ENCODE measurements at regions not wholly inside any gene's neighbourhood (a gene's known extent, or its start where the extent isn't known, plus 50 kb on each side); places are given as distances from the start of the nearest gene placed in this dataset.
"Not testable (repeated sequence)": the region's sequence is repeated elsewhere in the genome, so short reads cannot be mapped to it uniquely, and the experiment has no call there.

GRCh38 chr17:20674374-20674773 lies 94.8 kb downstream of the CDRT15L2 start:
- H3K9ac ChIP-seq (ENCODE audit: low read length); H3K79me2 ChIP-seq (replicated peaks; ENCODE audit: insufficient read depth, low read length); H2AFZ ChIP-seq (ENCODE audit: low read depth, low read length); H3K36me3 ChIP-seq (ENCODE audit: insufficient read depth, low read length); H3K27ac ChIP-seq (ENCODE audit: low read length); H3K9me3 ChIP-seq (ENCODE audit: low read length); H3K9me2 ChIP-seq (ENCODE audit: insufficient read depth, low read length); H3F3A ChIP-seq (ENCODE audit: insufficient read depth, low read length, poor library complexity, severe bottlenecking); H3K27me3 ChIP-seq (ENCODE audit: insufficient read depth, low read depth, low read length); H3K4me3 ChIP-seq (ENCODE audit: low read length); H4K20me1 ChIP-seq (ENCODE audit: insufficient read depth); H3K4me2 ChIP-seq (ENCODE audit: low read length): not testable (repeated sequence)

- not testable (repeated sequence) for H3K9me3 ChIP-seq (ENCODE audit: low read length); H3K27me3 ChIP-seq (ENCODE audit: insufficient read depth, low read depth, low read length); H3K9ac ChIP-seq (ENCODE audit: low read length); H3K79me2 ChIP-seq (replicated peaks; ENCODE audit: insufficient read depth, low read length); H3K4me3 ChIP-seq (ENCODE audit: low read length); H3F3A ChIP-seq (ENCODE audit: insufficient read depth, low read length, poor library complexity, severe bottlenecking); H2AFZ ChIP-seq (ENCODE audit: low read depth, low read length); H3K9me2 ChIP-seq (ENCODE audit: insufficient read depth, low read length); H4K20me1 ChIP-seq (ENCODE audit: insufficient read depth); H3K4me2 ChIP-seq (ENCODE audit: low read length); H3K36me3 ChIP-seq (ENCODE audit: insufficient read depth, low read length); H3K27ac ChIP-seq (ENCODE audit: low read length)
Measured at GRCh38 chr17:20675707-20676106, 96.2 kb downstream of the CDRT15L2 start.

- not testable (repeated sequence) for H4K20me1 ChIP-seq (ENCODE audit: insufficient read depth); H3K9ac ChIP-seq (ENCODE audit: low read length); H3F3A ChIP-seq (ENCODE audit: insufficient read depth, low read length, poor library complexity, severe bottlenecking); H3K9me2 ChIP-seq (ENCODE audit: insufficient read depth, low read length); H3K27me3 ChIP-seq (ENCODE audit: insufficient read depth, low read depth, low read length); H3K4me3 ChIP-seq (ENCODE audit: low read length); H3K79me2 ChIP-seq (replicated peaks; ENCODE audit: insufficient read depth, low read length); H3K27ac ChIP-seq (ENCODE audit: low read length); H3K36me3 ChIP-seq (ENCODE audit: insufficient read depth, low read length); H2AFZ ChIP-seq (ENCODE audit: low read depth, low read length); H3K4me2 ChIP-seq (ENCODE audit: low read length); H3K9me3 ChIP-seq (ENCODE audit: low read length)
Measured at GRCh38 chr17:20676656-20677055, 97.1 kb downstream of the CDRT15L2 start.

- H3K4me2 ChIP-seq (ENCODE audit: low read length); H3F3A ChIP-seq (ENCODE audit: insufficient read depth, low read length, poor library complexity, severe bottlenecking); H3K27ac ChIP-seq (ENCODE audit: low read length); H3K79me2 ChIP-seq (replicated peaks; ENCODE audit: insufficient read depth, low read length); H2AFZ ChIP-seq (ENCODE audit: low read depth, low read length); H3K27me3 ChIP-seq (ENCODE audit: insufficient read depth, low read depth, low read length); H3K9me2 ChIP-seq (ENCODE audit: insufficient read depth, low read length); H4K20me1 ChIP-seq (ENCODE audit: insufficient read depth); H3K36me3 ChIP-seq (ENCODE audit: insufficient read depth, low read length); H3K4me3 ChIP-seq (ENCODE audit: low read length); H3K9me3 ChIP-seq (ENCODE audit: low read length); H3K9ac ChIP-seq (ENCODE audit: low read length): not testable (repeated sequence)
Measured at GRCh38 chr17:20677469-20677868, 97.9 kb downstream of the CDRT15L2 start.

- not testable (repeated sequence) for H2AFZ ChIP-seq (ENCODE audit: low read depth, low read length); H3K9me2 ChIP-seq (ENCODE audit: insufficient read depth, low read length); H3K4me3 ChIP-seq (ENCODE audit: low read length); H3K9ac ChIP-seq (ENCODE audit: low read length); H4K20me1 ChIP-seq (ENCODE audit: insufficient read depth); H3K27ac ChIP-seq (ENCODE audit: low read length); H3K4me2 ChIP-seq (ENCODE audit: low read length); H3F3A ChIP-seq (ENCODE audit: insufficient read depth, low read length, poor library complexity, severe bottlenecking); H3K9me3 ChIP-seq (ENCODE audit: low read length); H3K36me3 ChIP-seq (ENCODE audit: insufficient read depth, low read length); H3K27me3 ChIP-seq (ENCODE audit: insufficient read depth, low read depth, low read length); H3K79me2 ChIP-seq (replicated peaks; ENCODE audit: insufficient read depth, low read length)
Measured at GRCh38 chr17:20678424-20678823, 98.9 kb downstream of the CDRT15L2 start.

- not testable (repeated sequence) for H4K20me1 ChIP-seq (ENCODE audit: insufficient read depth); H3K27ac ChIP-seq (ENCODE audit: low read length); H3K9me3 ChIP-seq (ENCODE audit: low read length); H3K36me3 ChIP-seq (ENCODE audit: insufficient read depth, low read length); H3K4me2 ChIP-seq (ENCODE audit: low read length); H3K9ac ChIP-seq (ENCODE audit: low read length); H3K79me2 ChIP-seq (replicated peaks; ENCODE audit: insufficient read depth, low read length); H3K27me3 ChIP-seq (ENCODE audit: insufficient read depth, low read depth, low read length); H3K4me3 ChIP-seq (ENCODE audit: low read length); H3F3A ChIP-seq (ENCODE audit: insufficient read depth, low read length, poor library complexity, severe bottlenecking); H3K9me2 ChIP-seq (ENCODE audit: insufficient read depth, low read length); H2AFZ ChIP-seq (ENCODE audit: low read depth, low read length)
Measured at GRCh38 chr17:20681746-20682722, 102.5 kb downstream of the CDRT15L2 start.

GRCh38 chr17:20683651-20684229 lies 104.2 kb downstream of the CDRT15L2 start:
- H3K27me3 ChIP-seq (ENCODE audit: insufficient read depth, low read depth, low read length) = not testable (repeated sequence)

GRCh38 chr17:20684975-20685374 lies 105.5 kb downstream of the CDRT15L2 start:
- H4K20me1 ChIP-seq (ENCODE audit: insufficient read depth); H3K4me2 ChIP-seq (ENCODE audit: low read length); H3K79me2 ChIP-seq (replicated peaks; ENCODE audit: insufficient read depth, low read length); H3K4me3 ChIP-seq (ENCODE audit: low read length); H3K27me3 ChIP-seq (ENCODE audit: insufficient read depth, low read depth, low read length); H3K27ac ChIP-seq (ENCODE audit: low read length); H3F3A ChIP-seq (ENCODE audit: insufficient read depth, low read length, poor library complexity, severe bottlenecking); H2AFZ ChIP-seq (ENCODE audit: low read depth, low read length); H3K36me3 ChIP-seq (ENCODE audit: insufficient read depth, low read length); H3K9me3 ChIP-seq (ENCODE audit: low read length); H3K9me2 ChIP-seq (ENCODE audit: insufficient read depth, low read length); H3K9ac ChIP-seq (ENCODE audit: low read length): not testable (repeated sequence)

More at GRCh38 chr17:20683651-20684229, 104.2 kb downstream of the CDRT15L2 start:
- H3K9me2 ChIP-seq (ENCODE audit: insufficient read depth, low read length); H3F3A ChIP-seq (ENCODE audit: insufficient read depth, low read length, poor library complexity, severe bottlenecking); H3K36me3 ChIP-seq (ENCODE audit: insufficient read depth, low read length); H3K79me2 ChIP-seq (replicated peaks; ENCODE audit: insufficient read depth, low read length); H3K9me3 ChIP-seq (ENCODE audit: low read length); H3K27ac ChIP-seq (ENCODE audit: low read length); H4K20me1 ChIP-seq (ENCODE audit: insufficient read depth); H2AFZ ChIP-seq (ENCODE audit: low read depth, low read length); H3K9ac ChIP-seq (ENCODE audit: low read length); H3K4me2 ChIP-seq (ENCODE audit: low read length); H3K4me3 ChIP-seq (ENCODE audit: low read length): not testable (repeated sequence)

All from neural cell (in vitro differentiated cells).